Neuron (in vitro differentiated cells): ENCODE measurements at regions not wholly inside any gene's neighbourhood (a gene's known extent, or its start where the extent isn't known, plus 50 kb on each side); places are given as distances from the start of the nearest gene placed in this dataset.

Source experiments
- H2AFZ ChIP-seq: one replicate; pipeline ENCODE4 v1.6.1; 2013; ENCODE audit warnings: low read depth, mild to moderate bottlenecking, inconsistent platforms, low read length, moderate library complexity
- H3K27me3 ChIP-seq: one replicate; pipeline ENCODE4 v1.6.1; 2013; ENCODE audit warnings: low read length; ENCODE audit not compliant: insufficient read depth
- H3K36me3 ChIP-seq: one replicate; pipeline ENCODE4 v1.6.1; 2013; ENCODE audit warnings: low read length; ENCODE audit not compliant: insufficient read depth
- H3K4me1 ChIP-seq: one replicate; pipeline ENCODE4 v1.6.1; 2013; ENCODE audit warnings: low read length; ENCODE audit not compliant: insufficient read depth
- H3K4me3 ChIP-seq: 2 replicates; pipeline ENCODE4 v1.5.1; 2013; ENCODE audit warnings: mild to moderate bottlenecking, low read length, moderate library complexity
- H3K9me3 ChIP-seq: one replicate; pipeline ENCODE4 v1.6.1; 2013; ENCODE audit warnings: low read length

DNA sequence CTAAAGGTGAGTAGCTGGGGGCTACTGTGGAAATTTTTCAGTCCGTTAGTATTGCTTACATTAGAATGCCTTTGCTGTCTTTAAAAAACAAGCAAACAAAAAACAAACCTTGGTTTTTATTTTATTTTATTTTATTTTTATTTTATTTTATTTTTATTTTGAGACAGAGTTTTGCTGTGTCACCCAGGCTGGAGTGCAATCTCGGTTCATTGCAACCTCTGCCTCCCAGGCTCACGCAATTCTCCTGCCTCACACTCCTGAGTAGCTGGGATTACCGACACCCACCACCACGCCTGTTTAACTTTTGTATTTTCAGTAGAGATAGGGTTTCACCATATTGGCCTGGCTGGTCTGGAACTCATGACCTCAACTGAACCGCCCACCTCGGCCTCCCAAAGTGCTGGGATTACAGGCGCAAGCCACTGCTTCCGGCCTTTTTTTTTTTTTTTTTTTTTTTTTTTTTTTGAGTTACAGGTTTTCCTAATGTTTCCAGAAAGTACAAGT is 732.6 kb downstream of the KCNJ3 start:
- Histone ChIP-seq H3K27me3 (no peaks in the 10 kb centered on the region), H3K4me3 (no peak overlapping the region), H2AFZ (no peak overlapping the region), H3K36me3 (no peaks in the 10 kb centered on the region), H3K4me1 (no peaks in the 10 kb centered on the region), H3K9me3 (no peaks in the 10 kb centered on the region)

DNA sequence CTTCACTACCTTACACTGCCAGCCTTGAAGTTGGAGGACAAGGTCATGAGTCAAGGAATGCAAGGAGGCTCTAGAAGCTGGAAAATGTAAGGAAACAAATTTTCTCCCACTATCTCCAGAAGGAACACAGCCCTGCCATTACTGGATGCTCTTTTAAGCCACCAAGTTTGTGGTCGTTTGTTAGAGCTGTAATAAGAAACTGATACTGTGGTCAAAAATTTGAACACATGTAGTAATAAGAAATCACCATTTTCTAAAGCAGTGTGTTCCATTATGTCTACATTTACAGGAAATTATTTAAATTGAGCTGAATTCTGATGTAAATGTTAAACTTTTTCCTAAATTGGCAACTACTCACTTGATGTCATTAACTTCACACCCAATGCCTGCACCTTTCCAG is 729.0 kb downstream of the KCNJ3 start:
- no peaks in the 10 kb centered on the region for H3K4me1 ChIP-seq
- no peaks in the 10 kb centered on the region for H3K9me3 ChIP-seq
- H3K27me3 ChIP-seq = no peaks in the 10 kb centered on the region
- no peaks in the 10 kb centered on the region for H3K36me3 ChIP-seq
- no peak overlapping the region for H3K4me3 ChIP-seq
- no peak overlapping the region for H2AFZ ChIP-seq

DNA sequence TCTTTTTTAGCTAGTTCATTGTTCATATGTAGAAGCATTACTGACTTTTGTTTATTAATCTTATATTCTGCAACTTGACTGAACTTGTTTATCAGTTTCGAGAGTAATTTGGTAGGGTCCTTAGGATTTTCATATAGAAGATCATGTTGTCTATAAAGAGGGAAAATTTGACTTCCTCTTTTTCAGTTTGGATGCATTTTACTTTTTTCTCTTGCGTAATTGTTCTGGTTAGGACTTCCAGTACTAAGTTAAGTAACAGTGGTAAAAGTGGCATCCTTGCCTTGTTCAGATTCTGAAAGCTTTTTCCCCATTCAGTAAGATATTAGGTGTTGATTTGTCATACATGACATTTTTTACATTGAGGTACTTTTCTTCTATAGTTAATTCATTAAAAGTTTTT is 726.0 kb downstream of the KCNJ3 start:
- H3K9me3 ChIP-seq = no peaks in the 10 kb centered on the region
- no peak overlapping the region for H3K4me3 ChIP-seq
- no peaks in the 10 kb centered on the region for H3K36me3 ChIP-seq
- no peak overlapping the region for H2AFZ ChIP-seq
- no peaks in the 10 kb centered on the region for H3K27me3 ChIP-seq
- no peaks in the 10 kb centered on the region for H3K4me1 ChIP-seq

DNA sequence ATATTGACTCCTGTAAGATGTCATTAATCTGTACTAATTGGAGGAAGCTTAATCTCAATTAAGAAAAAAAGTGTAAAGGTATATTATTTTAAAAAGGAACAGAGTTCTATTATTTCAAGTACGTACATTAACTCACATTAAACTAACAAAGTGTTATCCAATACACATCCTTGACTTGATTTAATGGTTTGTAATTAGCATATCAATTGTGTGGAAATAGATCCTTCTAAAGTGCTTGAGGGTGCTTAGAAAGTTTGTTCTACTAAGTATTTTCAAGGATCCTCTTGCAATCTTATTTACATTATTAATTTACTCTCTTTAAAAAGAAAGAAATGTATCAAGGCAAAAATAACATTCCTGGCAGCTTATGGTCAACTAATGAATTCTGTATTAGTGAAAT is 720.3 kb downstream of the KCNJ3 start:
- Histone ChIP-seq H3K4me1 (no peaks in the 10 kb centered on the region), H2AFZ (no peak overlapping the region), H3K9me3 (no peaks in the 10 kb centered on the region), H3K36me3 (no peaks in the 10 kb centered on the region), H3K27me3 (no peaks in the 10 kb centered on the region), H3K4me3 (no peak overlapping the region)

DNA sequence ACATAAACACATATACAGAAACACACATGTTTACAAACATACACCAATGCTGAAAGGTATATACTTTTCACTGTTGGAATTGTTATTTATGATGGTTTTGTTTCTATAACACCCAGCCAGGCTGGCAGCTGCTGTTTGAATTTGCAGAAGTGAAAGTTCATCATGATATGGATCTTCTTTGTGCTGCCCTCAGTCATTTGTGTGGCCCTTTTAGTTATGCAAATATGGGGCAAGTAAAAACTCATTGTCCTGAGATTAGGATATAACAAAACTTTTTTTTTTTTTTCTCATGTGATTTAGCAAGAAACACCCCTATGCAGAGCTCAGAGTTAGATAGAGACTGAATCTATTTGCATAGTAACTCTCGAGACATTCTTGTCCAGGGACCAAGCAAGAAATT is 714.1 kb downstream of the KCNJ3 start:
- Histone ChIP-seq H3K36me3 (no peaks in the 10 kb centered on the region), H3K4me1 (no peaks in the 10 kb centered on the region), H2AFZ (no peak overlapping the region), H3K4me3 (no peak overlapping the region), H3K27me3 (no peaks in the 10 kb centered on the region), H3K9me3 (no peaks in the 10 kb centered on the region)

DNA sequence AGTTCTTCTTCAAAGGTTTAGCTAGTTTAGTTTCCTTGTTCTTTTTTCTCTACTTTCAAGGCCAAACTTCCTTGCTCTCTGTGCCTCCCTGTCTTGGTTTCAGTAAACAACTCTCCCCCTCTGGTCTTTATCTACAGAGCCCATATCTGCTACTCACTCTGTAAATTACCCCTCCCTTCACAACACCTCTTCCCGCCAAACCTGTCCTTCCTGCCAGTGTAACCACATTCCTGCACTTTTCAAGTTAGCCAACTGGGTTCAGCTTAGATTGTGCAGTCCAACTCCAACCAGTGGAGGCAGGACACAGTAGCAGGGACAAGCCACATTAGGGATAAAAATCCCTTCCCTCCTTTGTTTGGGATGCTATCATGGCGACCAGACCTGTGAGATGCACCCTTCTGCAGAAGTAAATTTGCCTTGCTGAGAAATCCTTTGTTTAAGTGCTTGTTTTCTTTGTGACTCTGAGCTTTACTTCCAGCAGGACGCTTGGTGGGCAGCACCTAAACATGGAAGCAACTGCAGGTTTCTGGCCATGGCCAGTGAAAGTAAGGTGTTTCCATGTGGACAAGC is 706.0 kb downstream of the KCNJ3 start:
- no peaks in the 10 kb centered on the region for H3K4me1 ChIP-seq
- no peak overlapping the region for H3K4me3 ChIP-seq
- no peaks in the 10 kb centered on the region for H3K36me3 ChIP-seq
- no peak overlapping the region for H2AFZ ChIP-seq
- H3K27me3 ChIP-seq = no peaks in the 10 kb centered on the region
- H3K9me3 ChIP-seq = peaks cover 3% of the 10 kb centered on the region

DNA sequence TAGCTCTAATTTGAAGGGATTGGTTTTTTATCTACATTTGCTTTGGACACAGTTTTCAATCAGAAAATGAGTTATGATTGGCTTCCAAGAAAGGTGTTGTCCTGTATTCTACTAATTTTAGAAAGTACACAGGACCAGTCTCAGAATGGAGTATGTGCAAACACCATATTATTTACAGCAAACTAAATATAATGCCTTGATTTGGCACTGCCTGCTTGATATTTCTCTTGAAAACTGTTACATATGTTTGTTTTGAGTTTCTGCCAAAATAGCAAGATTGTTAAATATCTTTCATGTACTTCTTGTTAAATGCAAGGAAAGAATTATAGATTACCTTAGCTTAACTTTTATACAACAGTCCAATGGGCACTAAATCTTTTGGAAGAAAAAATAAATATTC is 694.9 kb downstream of the KCNJ3 start:
- no peaks in the 10 kb centered on the region for H3K9me3 ChIP-seq
- H3K4me3 ChIP-seq = no peak overlapping the region
- H2AFZ ChIP-seq = no peak overlapping the region
- H3K27me3 ChIP-seq = no peaks in the 10 kb centered on the region
- no peaks in the 10 kb centered on the region for H3K4me1 ChIP-seq
- H3K36me3 ChIP-seq = no peaks in the 10 kb centered on the region

DNA sequence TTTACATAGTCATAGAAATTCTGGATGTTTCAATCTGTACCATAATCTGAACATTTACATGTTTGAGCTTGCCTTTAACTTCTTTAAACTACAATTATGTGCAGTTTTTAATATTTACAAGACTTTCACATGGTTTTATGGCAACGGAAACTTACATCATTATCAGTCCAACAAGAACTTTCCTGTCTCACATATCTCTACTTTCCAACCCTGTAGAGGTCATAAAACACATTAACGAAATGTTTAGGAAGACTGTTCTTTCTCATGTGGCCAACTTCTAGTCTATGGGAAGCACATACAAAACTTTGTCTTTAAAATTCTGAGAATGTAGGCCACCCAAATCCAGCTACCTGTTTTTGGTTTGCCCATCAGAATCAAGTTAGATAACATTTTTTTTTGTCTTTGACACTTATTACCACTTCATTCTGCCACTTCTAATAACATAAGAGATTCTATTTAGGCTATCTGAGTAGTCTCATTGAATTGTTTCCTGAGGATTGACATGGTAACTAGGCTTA is 693.2 kb downstream of the KCNJ3 start:
- Histone ChIP-seq H2AFZ (no peak overlapping the region), H3K4me1 (no peaks in the 10 kb centered on the region), H3K36me3 (no peaks in the 10 kb centered on the region), H3K4me3 (no peak overlapping the region), H3K9me3 (no peaks in the 10 kb centered on the region), H3K27me3 (no peaks in the 10 kb centered on the region)

DNA sequence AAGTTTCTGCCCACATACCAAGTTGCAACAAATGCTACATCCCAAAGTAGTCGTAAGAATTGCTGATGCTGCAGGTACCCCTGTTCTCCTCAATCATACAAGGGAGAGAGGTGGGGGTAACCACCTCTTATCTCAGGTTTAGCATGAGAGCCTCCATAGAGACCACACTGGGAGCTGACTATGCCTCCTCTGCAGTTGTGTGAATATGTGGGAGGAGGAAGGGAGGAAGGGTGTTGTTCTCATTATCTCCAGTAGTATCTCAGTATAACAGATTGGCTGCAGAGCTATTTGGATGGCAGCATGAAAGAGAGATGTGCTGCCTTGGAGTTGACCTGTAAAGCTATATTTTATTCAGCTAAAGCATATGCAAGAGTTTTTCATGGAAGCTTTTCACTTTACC is 690.7 kb downstream of the KCNJ3 start:
- Histone ChIP-seq H3K27me3 (no peaks in the 10 kb centered on the region), H3K36me3 (no peaks in the 10 kb centered on the region), H3K4me3 (no peak overlapping the region), H3K9me3 (no peaks in the 10 kb centered on the region), H3K4me1 (no peaks in the 10 kb centered on the region), H2AFZ (no peak overlapping the region)

DNA sequence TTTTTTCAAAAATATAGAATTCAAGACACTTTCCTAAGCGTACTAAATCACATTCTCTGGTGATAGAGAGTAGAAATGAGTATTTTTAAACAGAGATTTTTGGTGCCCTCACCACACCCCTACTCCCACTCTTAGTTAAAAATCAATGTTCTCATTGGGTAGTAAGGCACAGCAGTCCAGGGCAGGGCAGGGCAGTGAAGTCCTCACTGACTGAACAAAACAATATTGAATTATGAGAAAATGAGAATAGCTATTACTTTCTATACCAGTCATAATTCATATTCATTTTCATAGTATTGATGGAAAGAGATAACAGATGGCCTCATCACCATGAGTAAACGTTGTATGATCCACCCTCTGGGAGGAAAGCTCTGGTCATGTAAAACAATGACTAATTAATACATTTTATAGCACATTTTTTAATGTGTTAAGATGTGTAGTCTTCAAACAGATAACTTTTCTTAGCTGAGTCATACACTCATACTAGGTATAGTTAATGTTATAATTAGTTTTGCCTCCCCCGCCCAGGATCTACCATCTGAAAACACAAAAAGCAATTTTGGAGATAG is 686.1 kb downstream of the KCNJ3 start:
- H3K4me3 ChIP-seq = no peak overlapping the region

DNA sequence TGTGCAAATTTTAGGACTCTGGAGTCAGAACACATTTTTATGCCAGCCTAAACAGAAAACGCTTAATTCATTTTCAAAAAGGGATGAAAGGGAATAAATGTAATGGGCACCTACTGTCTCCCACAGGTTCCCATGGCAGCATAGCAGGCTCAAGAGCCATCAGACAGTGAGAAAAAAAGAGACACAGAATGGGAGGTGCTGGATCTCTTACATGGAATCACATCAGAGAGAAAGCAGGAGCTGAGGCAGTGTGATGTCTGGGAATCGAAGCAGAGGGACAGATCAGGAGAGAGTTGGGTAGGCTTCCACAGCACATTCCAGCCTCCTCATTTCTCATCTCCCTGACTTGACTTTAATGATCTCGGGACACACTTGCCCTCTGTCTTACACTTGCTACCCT is 684.3 kb downstream of the KCNJ3 start:
- no peaks in the 10 kb centered on the region for H3K9me3 ChIP-seq
- H3K4me1 ChIP-seq = no peaks in the 10 kb centered on the region

More for the DNA sequence above, 686.1 kb downstream of the KCNJ3 start:
- Histone ChIP-seq H3K4me1 (no peaks in the 10 kb centered on the region), H3K9me3 (no peaks in the 10 kb centered on the region), H3K36me3 (no peaks in the 10 kb centered on the region), H2AFZ (no peak overlapping the region), H3K27me3 (no peaks in the 10 kb centered on the region)

DNA sequence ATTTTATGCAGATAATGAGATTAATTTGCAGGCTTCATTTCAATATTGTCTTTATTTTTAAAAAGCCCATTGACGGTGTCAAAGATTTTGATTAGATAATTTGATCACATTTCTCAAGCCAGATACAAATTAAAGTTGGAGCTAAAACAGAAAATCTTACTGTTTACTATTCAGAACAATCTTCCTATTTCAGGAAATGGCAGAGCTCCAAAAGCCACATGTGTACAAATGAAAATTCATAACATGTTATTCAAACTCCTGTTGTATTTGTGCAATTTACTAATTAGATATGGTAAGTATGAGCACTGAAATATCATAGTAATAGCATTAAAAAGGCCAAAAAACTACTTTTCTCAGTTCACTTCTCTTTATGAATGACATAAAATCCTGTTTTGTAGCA is 682.9 kb downstream of the KCNJ3 start:
- no peaks in the 10 kb centered on the region for H3K9me3 ChIP-seq
- no peaks in the 10 kb centered on the region for H3K36me3 ChIP-seq
- no peaks in the 10 kb centered on the region for H3K4me1 ChIP-seq
- no peak overlapping the region for H2AFZ ChIP-seq
- no peaks in the 10 kb centered on the region for H3K27me3 ChIP-seq
- H3K4me3 ChIP-seq = no peak overlapping the region

More for the DNA sequence above, 684.3 kb downstream of the KCNJ3 start:
- H3K36me3 ChIP-seq = no peaks in the 10 kb centered on the region
- H3K27me3 ChIP-seq = no peaks in the 10 kb centered on the region
- H2AFZ ChIP-seq = no peak overlapping the region
- H3K4me3 ChIP-seq = no peak overlapping the region

DNA sequence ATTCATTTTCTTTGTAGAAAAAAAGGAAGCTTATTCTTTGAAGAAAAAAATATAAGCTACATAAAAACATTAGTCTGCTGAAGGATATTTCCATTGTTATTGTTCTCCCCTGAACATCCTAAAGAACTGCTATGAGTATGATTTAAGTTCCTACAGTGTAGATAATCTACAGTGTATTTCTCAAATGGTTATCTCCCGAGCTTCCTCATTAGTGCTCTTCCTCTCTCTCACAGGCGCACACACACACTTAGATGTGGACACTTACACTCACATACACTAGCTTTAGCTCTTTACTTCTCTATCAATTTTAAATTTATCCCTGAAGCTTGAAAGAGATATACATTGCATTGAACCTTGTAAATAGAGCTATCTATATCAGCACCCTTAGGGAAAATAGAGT is 681.0 kb downstream of the KCNJ3 start:
- Histone ChIP-seq H3K27me3 (no peaks in the 10 kb centered on the region), H3K4me3 (no peak overlapping the region), H3K9me3 (no peaks in the 10 kb centered on the region), H2AFZ (no peak overlapping the region), H3K36me3 (no peaks in the 10 kb centered on the region), H3K4me1 (no peaks in the 10 kb centered on the region)
